NCI-H2171 (cell line): ENCODE measurements at regions not wholly inside any gene's neighbourhood (a gene's known extent, or its start where the extent isn't known, plus 50 kb on each side); places are given as distances from the start of the nearest gene placed in this dataset.
"Not testable (repeated sequence)": the region's sequence is repeated elsewhere in the genome, so short reads cannot be mapped to it uniquely, and the experiment has no call there.

Source experiments
- DNase-seq: peaks from one replicate; lab custom pipeline; 2025; lab: John Stamatoyannopoulos, UW

GRCh38 chr5:126234563-126235195 lies 188.5 kb upstream of the GRAMD2B start:
- DNase-seq, result no peak

- DNase-seq, result no peak
These were observed 187.6 kb upstream of the GRAMD2B start for GRCh38 chr5:126235628-126236027.

GRCh38 chr5:126236994-126237393 lies 186.2 kb upstream of the GRAMD2B start:
- no peak for DNase-seq

- DNase-seq, result no peak
These were observed 174.6 kb upstream of the GRAMD2B start for GRCh38 chr5:126248611-126249010.

GRCh38 chr5:126251024-126251423 lies 172.2 kb upstream of the GRAMD2B start:
- no peak for DNase-seq

GRCh38 chr5:126253406-126253805 lies 169.8 kb upstream of the GRAMD2B start:
- no peak for DNase-seq

GRCh38 chr5:126263591-126264184 lies 159.5 kb upstream of the GRAMD2B start:
- no peak for DNase-seq

GRCh38 chr5:126265917-126266316 lies 157.3 kb upstream of the GRAMD2B start:
- no peak for DNase-seq

GRCh38 chr5:126267438-126267837 lies 155.8 kb upstream of the GRAMD2B start:
- no peak for DNase-seq

- DNase-seq, result no peak
These were observed 154.4 kb upstream of the GRAMD2B start for GRCh38 chr5:126268697-126269315.

- peak; percentile 44 for DNase-seq
These were observed 153.7 kb upstream of the GRAMD2B start for GRCh38 chr5:126269511-126269910.

- no peak for DNase-seq
These were observed 152.1 kb upstream of the GRAMD2B start for GRCh38 chr5:126271141-126271540.

GRCh38 chr5:126274076-126274762 lies 149.0 kb upstream of the GRAMD2B start:
- DNase-seq, result peak; percentile 57

- peak; percentile 42 for DNase-seq
These were observed 148.5 kb upstream of the GRAMD2B start for GRCh38 chr5:126274763-126275125.

- no peak for DNase-seq
These were observed 145.4 kb upstream of the GRAMD2B start for GRCh38 chr5:126277762-126278161.

- DNase-seq, result no peak
These were observed 142.9 kb upstream of the GRAMD2B start for GRCh38 chr5:126280343-126280742.

- DNase-seq, result no peak
These were observed 142.4 kb upstream of the GRAMD2B start for GRCh38 chr5:126280846-126281245.

GRCh38 chr5:126284977-126285696 lies 138.1 kb upstream of the GRAMD2B start:
- DNase-seq, result no peak

GRCh38 chr5:126296121-126296520 lies 127.1 kb upstream of the GRAMD2B start:
- not testable (repeated sequence) for DNase-seq

GRCh38 chr5:126300293-126300692 lies 122.9 kb upstream of the GRAMD2B start:
- no peak for DNase-seq

- DNase-seq, result no peak
These were observed 122.2 kb upstream of the GRAMD2B start for GRCh38 chr5:126301056-126301455.

- DNase-seq, result no peak
These were observed 113.3 kb upstream of the GRAMD2B start for GRCh38 chr5:126309860-126310259.
